ENCODE measurements at regions not wholly inside any gene's neighbourhood (a gene's known extent, or its start where the extent isn't known, plus 50 kb on each side); places are given as distances from the start of the nearest gene placed in this dataset.
A peak's percentile ranks its signal among the peaks of the same experiment; 100 is the strongest.

GRCh38 chr3:110457508-110457907, 614.1 kb upstream of the NECTIN3 start:
- Histone ChIP-seq H3K9me2 (replicated peaks; ENCODE audit: insufficient read depth) (no peaks in the 10 kb centered on the region), H3K4me1 (ENCODE audit: insufficient read depth) (no peaks in the 10 kb centered on the region), H3K27ac (no peak overlapping the region), H3K4me3 (no peak overlapping the region), H3K27me3 (no peaks in the 10 kb centered on the region), H2AFZ (no peak overlapping the region), H3K36me3 (replicated peaks; ENCODE audit: insufficient read depth, low read depth) (no peaks in the 10 kb centered on the region), H3K9me3 (ENCODE audit: low read depth) (no peaks in the 10 kb centered on the region), H4K20me1 (ENCODE audit: insufficient read depth, poor library complexity, severe bottlenecking) (no peaks in the 10 kb centered on the region), H3K4me2 (no peak overlapping the region), H3K79me2 (no peaks in the 10 kb centered on the region)
- TF ChIP-seq CTCF (IDR thresholded peaks at IDR 0.05; ENCODE audit: poor library complexity): no peak
- TF ChIP-seq EZH2phosphoT487 (IDR thresholded peaks at IDR 0.05; ENCODE audit: low read depth, severe bottlenecking, unreplicated experiment): no peak
- no peak for TF ChIP-seq EZH2 (IDR thresholded peaks at IDR 0.05; ENCODE audit: borderline replicate concordance)
- no peak for DNase-seq (ENCODE audit: low spot score)
- 88% methylated on average over 4 of the region's 5 CpGs for WGBS (ENCODE audit: low lambda C conversion rate, missing lambda C conversion rate)

- Histone ChIP-seq H3K79me2 (no peaks in the 10 kb centered on the region), H3K9me3 (ENCODE audit: low read depth) (no peaks in the 10 kb centered on the region), H3K36me3 (replicated peaks; ENCODE audit: insufficient read depth, low read depth) (no peaks in the 10 kb centered on the region), H4K20me1 (ENCODE audit: insufficient read depth, poor library complexity, severe bottlenecking) (no peaks in the 10 kb centered on the region), H3K4me1 (ENCODE audit: insufficient read depth) (no peaks in the 10 kb centered on the region), H2AFZ (no peak overlapping the region), H3K27ac (no peak overlapping the region), H3K4me3 (no peak overlapping the region), H3K4me2 (no peak overlapping the region), H3K27me3 (no peaks in the 10 kb centered on the region), H3K9me2 (replicated peaks; ENCODE audit: insufficient read depth) (no peaks in the 10 kb centered on the region)
- TF ChIP-seq CTCF (IDR thresholded peaks at IDR 0.05; ENCODE audit: poor library complexity): no peak
- no peak for TF ChIP-seq EZH2phosphoT487 (IDR thresholded peaks at IDR 0.05; ENCODE audit: low read depth, severe bottlenecking, unreplicated experiment)
- no peak for TF ChIP-seq EZH2 (IDR thresholded peaks at IDR 0.05; ENCODE audit: borderline replicate concordance)
- 59% methylated on average over 2 of the region's 2 CpGs for WGBS (ENCODE audit: low lambda C conversion rate, missing lambda C conversion rate)
- no peak for DNase-seq (ENCODE audit: low spot score)
Measured at GRCh38 chr3:110459021-110459420, 612.6 kb upstream of the NECTIN3 start.

GRCh38 chr3:110470310-110470709, 601.3 kb upstream of the NECTIN3 start:
- H4K20me1 ChIP-seq (ENCODE audit: insufficient read depth, poor library complexity, severe bottlenecking): no peaks in the 10 kb centered on the region
- no peak overlapping the region for H3K27ac ChIP-seq
- H3K27me3 ChIP-seq: no peaks in the 10 kb centered on the region
- no peaks in the 10 kb centered on the region for H3K9me3 ChIP-seq (ENCODE audit: low read depth)
- H2AFZ ChIP-seq: no peak overlapping the region
- H3K79me2 ChIP-seq: no peaks in the 10 kb centered on the region
- no peaks in the 10 kb centered on the region for H3K4me1 ChIP-seq (ENCODE audit: insufficient read depth)
- no peak for TF ChIP-seq EZH2phosphoT487 (IDR thresholded peaks at IDR 0.05; ENCODE audit: low read depth, severe bottlenecking, unreplicated experiment)
- no peak for TF ChIP-seq EZH2 (IDR thresholded peaks at IDR 0.05; ENCODE audit: borderline replicate concordance)
- TF ChIP-seq CTCF (IDR thresholded peaks at IDR 0.05; ENCODE audit: poor library complexity): no peak
- no peak for DNase-seq (ENCODE audit: low spot score)
- WGBS (ENCODE audit: low lambda C conversion rate, missing lambda C conversion rate): 63% methylated on average over 3 of the region's 3 CpGs
- no peak overlapping the region for H3K4me3 ChIP-seq
- no peaks in the 10 kb centered on the region for H3K36me3 ChIP-seq (replicated peaks; ENCODE audit: insufficient read depth, low read depth)
- H3K9me2 ChIP-seq (replicated peaks; ENCODE audit: insufficient read depth): no peaks in the 10 kb centered on the region
- no peak overlapping the region for H3K4me2 ChIP-seq

- H3K79me2 ChIP-seq: no peaks in the 10 kb centered on the region
- H3K4me3 ChIP-seq: no peak overlapping the region
- no peak overlapping the region for H3K27ac ChIP-seq
- H4K20me1 ChIP-seq (ENCODE audit: insufficient read depth, poor library complexity, severe bottlenecking): no peaks in the 10 kb centered on the region
- H3K9me2 ChIP-seq (replicated peaks; ENCODE audit: insufficient read depth): no peaks in the 10 kb centered on the region
- no peak for DNase-seq (ENCODE audit: low spot score)
- peak overlapping the region; percentile 21 for H3K4me2 ChIP-seq
- H3K27me3 ChIP-seq: no peaks in the 10 kb centered on the region
- no peaks in the 10 kb centered on the region for H3K36me3 ChIP-seq (replicated peaks; ENCODE audit: insufficient read depth, low read depth)
- H2AFZ ChIP-seq: no peak overlapping the region
- H3K9me3 ChIP-seq (ENCODE audit: low read depth): no peaks in the 10 kb centered on the region
- no peaks in the 10 kb centered on the region for H3K4me1 ChIP-seq (ENCODE audit: insufficient read depth)
- TF ChIP-seq EZH2phosphoT487 (IDR thresholded peaks at IDR 0.05; ENCODE audit: low read depth, severe bottlenecking, unreplicated experiment) (no peak), CTCF (IDR thresholded peaks at IDR 0.05; ENCODE audit: poor library complexity) (no peak), EZH2 (IDR thresholded peaks at IDR 0.05; ENCODE audit: borderline replicate concordance) (no peak)
- 48% methylated on average over 4 of the region's 4 CpGs for WGBS (ENCODE audit: low lambda C conversion rate, missing lambda C conversion rate)
Measured at GRCh38 chr3:110473405-110473804, 598.2 kb upstream of the NECTIN3 start.
